K562 (cell line): ENCODE measurements at regions not wholly inside any gene's neighbourhood (a gene's known extent, or its start where the extent isn't known, plus 50 kb on each side); places are given as distances from the start of the nearest gene placed in this dataset.

Source experiments
- ATAC-seq: fragments of 200-7000 bp; cut with Tn5 transposase; 3 replicates; pipeline ENCODE4 v1.9.1; 2020; ENCODE audit warnings: moderate library complexity
- BruUV-seq: library from RNA; stranded (reverse); fragments of 400-500 nt; replicated peaks from 2 replicates; lab custom pipeline; 2021; lab: Mats Ljungman, UMichigan
- CTCF ChIA-PET: fragments of 300-600 bp; formaldehyde crosslinking; extraction: SDS; loops from one replicate; lab custom pipeline; 2021; ENCODE audit warnings: low intra/inter-chr PET ratio; lab: Yijun Ruan, JAX
- POLR2A ChIA-PET: fragments of 300-600, 350-650 bp; sonication (Branson Sonifier 250); formaldehyde crosslinking; extraction: SDS; loops from one replicate; lab custom pipeline; 2021; ENCODE audit warnings: antibody characterized with exemption, inconsistent platforms; lab: Yijun Ruan, JAX
- DNase-seq, 4 experiments: peaks; one replicate each; pipeline versions ENCODE4 v3.0.0 to v3.0.0-alpha.2; 2011 to 2018; ENCODE audit warnings: low spot score in 3 of 4, mixed read lengths in 3 of 4; ENCODE audit errors: extremely low read depth in 1 of 4
- FAIRE-seq: peaks from 2 replicates; lab custom pipeline; 2011; peaks lifted over from hg19 to GRCh38; lab: Jason Lieb, UNC
- H2AFZ ChIP-seq: 2 replicates; pipeline ENCODE4 v1.6.0; 2011; ENCODE audit warnings: low read depth, low read length, control low read depth, inconsistent platforms
- H3K27ac ChIP-seq: fragments of 200-600 bp; 3 replicates; pipeline ENCODE4 v1.8.0; 2011; ENCODE audit warnings: low read depth, mild to moderate bottlenecking, control low read depth, inconsistent platforms, low read length, moderate library complexity, mixed read lengths; ENCODE audit errors: extremely low read depth
- H3K27me3 ChIP-seq, 2 experiments: fragments of 300-600 bp in 1 of 2; 2 replicates in 1 of 2; 3 replicates in 1 of 2; pipeline versions ENCODE4 v1.6.0 to v1.8.0; 2011; ENCODE audit warnings: inconsistent platforms in 2 of 2, low read length in 2 of 2, mild to moderate bottlenecking in 1 of 2, mixed read lengths in 1 of 2, moderate library complexity in 1 of 2; ENCODE audit not compliant: control insufficient read depth in 2 of 2, insufficient read depth in 2 of 2
- H3K36me3 ChIP-seq: fragments of 300-600 bp; 3 replicates; pipeline ENCODE4 v1.8.0; 2011; ENCODE audit warnings: mild to moderate bottlenecking, low read length, inconsistent platforms; ENCODE audit not compliant: control insufficient read depth, insufficient read depth
- H3K4me1 ChIP-seq, 2 experiments: fragments of 200-600 bp in 1 of 2; replicated peaks in 1 of 2; 2 replicates in 1 of 2; 3 replicates in 1 of 2; pipeline versions ENCODE4 v1.5.1 to v1.8.0; 2011; ENCODE audit warnings: inconsistent platforms in 2 of 2, low read length in 2 of 2, mild to moderate bottlenecking in 1 of 2, mixed read lengths in 1 of 2, moderate library complexity in 1 of 2; ENCODE audit not compliant: control insufficient read depth in 2 of 2, insufficient read depth in 2 of 2
- H3K4me2 ChIP-seq: 2 replicates; pipeline ENCODE4 v1.6.1; 2011; ENCODE audit warnings: low read length, control low read depth, inconsistent platforms, mixed read lengths; ENCODE audit not compliant: insufficient read depth
- H3K4me3 ChIP-seq: fragments of 200-600 bp; sonication (generic), shearing (Covaris generic); 2 replicates; pipeline ENCODE4 v1.5.1; 2016; ENCODE audit warnings: control low read depth, inconsistent platforms
- H3K79me2 ChIP-seq: fragments of 200-600 bp; 3 replicates; pipeline ENCODE4 v1.8.0; 2011; ENCODE audit warnings: low read length, inconsistent platforms; ENCODE audit not compliant: control insufficient read depth, insufficient read depth
- H3K9ac ChIP-seq, 2 experiments: 2 replicates each; pipeline versions ENCODE4 v1.6.0 to v1.6.1; 2011; ENCODE audit warnings: low read depth in 2 of 2, low read length in 2 of 2, control low read depth in 1 of 2, inconsistent platforms in 1 of 2, mild to moderate bottlenecking in 1 of 2, mixed read lengths in 1 of 2; ENCODE audit not compliant: insufficient read depth in 1 of 2
- H3K9me1 ChIP-seq: one replicate; pipeline ENCODE4 v1.6.0; 2011; ENCODE audit warnings: inconsistent platforms, mild to moderate bottlenecking, low read length, moderate library complexity; ENCODE audit not compliant: control insufficient read depth, insufficient read depth
- H3K9me3 ChIP-seq: replicated peaks from 2 replicates; pipeline ENCODE4 v1.5.1; 2011; ENCODE audit warnings: low read depth, low read length, inconsistent platforms; ENCODE audit not compliant: control insufficient read depth, insufficient read depth
- H4K20me1 ChIP-seq: replicated peaks from 2 replicates; pipeline ENCODE4 v1.6.1; 2011; ENCODE audit warnings: low read length, inconsistent platforms, mixed read lengths; ENCODE audit not compliant: control insufficient read depth, insufficient read depth
- CBFA2T3 ChIP-seq: fragments of 450-650 bp; IDR thresholded peaks from 2 replicates; pipeline ENCODE4 v1.6.1; 2017
- DDX20 ChIP-seq: fragments of 450-650 bp; IDR thresholded peaks from 2 replicates; pipeline ENCODE4 v1.6.1; 2016; ENCODE audit warnings: missing genetic modification characterization, low read depth, mild to moderate bottlenecking, missing compliant biosample characterization, moderate library complexity
- ETV1 ChIP-seq: fragments of 450-650 bp; conservative IDR thresholded peaks from 2 replicates; pipeline ENCODE4 v1.6.1; 2016; ENCODE audit warnings: missing genetic modification characterization, control low read depth, low read depth, missing compliant biosample characterization
- FOXK2 ChIP-seq, 2 experiments: fragments of 450-650 bp; IDR thresholded peaks in 1 of 2; conservative IDR thresholded peaks in 1 of 2; 2 replicates each; pipeline ENCODE4 v1.6.1; 2016; ENCODE audit warnings: low read depth in 2 of 2, mild to moderate bottlenecking in 1 of 2
- GABPB1 ChIP-seq: sonication (generic); formaldehyde crosslinking; IDR thresholded peaks from 2 replicates; pipeline ENCODE4 v1.8.0; 2022; ENCODE audit warnings: mild to moderate bottlenecking, missing genetic modification reagents
- KAT7 ChIP-seq: sonication (generic); formaldehyde crosslinking; IDR thresholded peaks from 2 replicates; pipeline ENCODE4 v1.8.0; 2022; ENCODE audit warnings: missing genetic modification reagents, mild to moderate bottlenecking, borderline replicate concordance
- PHB2 ChIP-seq: fragments of 450-650 bp; IDR thresholded peaks from 2 replicates; pipeline ENCODE4 v1.6.1; 2017; ENCODE audit warnings: low read depth
- POLR2AphosphoS2 ChIP-seq: IDR thresholded peaks from 2 replicates; pipeline ENCODE4 v1.6.1; 2012; ENCODE audit warnings: low read length, improper control_type of control experiment
- SP1 ChIP-seq: sonication (generic); formaldehyde crosslinking; IDR thresholded peaks from 2 replicates; pipeline ENCODE4 v1.8.1; 2022; ENCODE audit warnings: mild to moderate bottlenecking, missing genetic modification reagents
- STAG1 ChIP-seq: sonication (generic); formaldehyde crosslinking; IDR thresholded peaks from 2 replicates; pipeline ENCODE4 v1.5.0; 2020; ENCODE audit warnings: missing genetic modification reagents, borderline replicate concordance
- TEAD1 ChIP-seq, 2 experiments: fragments of 450-650 bp in 1 of 2; sonication (generic) in 1 of 2; formaldehyde crosslinking; IDR thresholded peaks; 2 replicates each; pipeline versions ENCODE4 v1.4.0 to v1.8.0; 2020 to 2022; ENCODE audit warnings: mild to moderate bottlenecking in 2 of 2, missing genetic modification reagents in 1 of 2
- TFAP4 ChIP-seq: sonication (generic); formaldehyde crosslinking; IDR thresholded peaks from 2 replicates; pipeline ENCODE4 v1.8.0; 2022; ENCODE audit warnings: missing genetic modification reagents, mild to moderate bottlenecking, moderate library complexity, borderline replicate concordance
- ZFP91 ChIP-seq: sonication (generic); formaldehyde crosslinking; IDR thresholded peaks from 2 replicates; pipeline ENCODE4 v1.8.0; 2022; ENCODE audit warnings: mild to moderate bottlenecking, missing genetic modification reagents
- ZNF140 ChIP-seq: fragments of 250-450 bp; sonication (Bioruptor Pico); IDR thresholded peaks from 2 replicates; pipeline ENCODE4 v1.8.0; 2021; ENCODE audit warnings: moderate library complexity, mild to moderate bottlenecking, inconsistent platforms
- ZNF316 ChIP-seq: fragments of 450-650 bp; IDR thresholded peaks from 2 replicates; pipeline ENCODE4 v1.6.1; 2016
- ZNF347 ChIP-seq: fragments of 450-650 bp; formaldehyde crosslinking; IDR thresholded peaks from 2 replicates; pipeline ENCODE4 v1.4.0; 2020; ENCODE audit warnings: low read depth, mild to moderate bottlenecking, moderate library complexity
- ZNF445 ChIP-seq: fragments of 250-450 bp; sonication (Bioruptor Pico); IDR thresholded peaks from 2 replicates; pipeline ENCODE4 v1.4.0; 2020; ENCODE audit warnings: low read depth, mild to moderate bottlenecking, moderate library complexity
- ZNF695 ChIP-seq: fragments of 450-650 bp; formaldehyde crosslinking; IDR thresholded peaks from 2 replicates; pipeline ENCODE4 v1.4.0; 2020; ENCODE audit warnings: mild to moderate bottlenecking, moderate library complexity
- WGBS: fragments of 100-300 bp; shearing (Covaris generic); methylation state at CpG from one replicate; pipeline ENCODE4 v1.1.6; 2016; ENCODE audit warnings: low coverage, mixed read lengths; ENCODE audit not compliant: insufficient coverage; ENCODE audit errors: missing lambda C conversion rate; 5-methylcytosine and 5-hydroxymethylcytosine counted together
- in situ Hi-C: fragments of 300-500 bp; cut with MboI; formaldehyde crosslinking; loops from 4 replicates; pipeline ENCODE4 v1.15.0; 2018; ENCODE audit warnings: inconsistent platforms, mixed read lengths
- intact Hi-C: fragments of 100-400 bp; cut with micrococcal nuclease; formaldehyde crosslinking; loops from 2 replicates; pipeline ENCODE4 v1.14.2; 2022
- TF ChIP-seq, protein P1 (sequence below), 2 experiments: fragments of 200-800 bp in 1 of 2; sonication (Bioruptor generic) in 1 of 2; sonication (generic) in 1 of 2; formaldehyde crosslinking in 1 of 2; IDR thresholded peaks in 1 of 2; conservative IDR thresholded peaks in 1 of 2; 2 replicates each; pipeline versions ENCODE4 v1.5.0 to v1.6.1; 2016 to 2020; ENCODE audit warnings: missing compliant biosample characterization in 1 of 2, missing genetic modification characterization in 1 of 2, missing genetic modification reagents in 1 of 2

DNA sequence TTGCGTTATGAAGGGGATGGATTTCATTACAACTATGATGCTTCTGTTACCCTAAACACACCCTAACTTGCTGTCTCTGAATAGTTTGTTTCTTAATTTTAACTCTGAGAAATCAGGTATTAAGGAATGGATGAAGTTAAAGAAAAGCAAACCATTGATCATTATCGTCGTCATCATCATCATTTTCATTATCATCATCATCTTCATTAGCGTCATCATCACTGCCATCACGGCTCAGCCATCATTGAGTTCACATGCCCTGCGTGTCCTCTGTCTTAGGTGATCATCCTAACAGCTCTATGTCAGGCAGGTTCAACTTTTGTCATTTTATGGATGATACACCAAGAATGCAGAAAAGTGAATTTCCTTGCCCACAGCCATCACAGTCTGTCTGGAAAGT lies 477.5 kb upstream of the EEF2KMT start (continued):
- TF ChIP-seq ZNF445 (no peak), TEAD1 (CRISPR knock-in tag; IDR thresholded peaks at IDR 0.05) (no peak), ZNF347 (CRISPR knock-in tag) (no peak), STAG1 (no peak), DDX20 (tag) (no peak), ETV1 (tag) (no peak), ZNF695 (CRISPR knock-in tag) (no peak), FOXK2 (conservative IDR thresholded peaks at IDR 0.05 in 1 of 2, IDR thresholded peaks at IDR 0.05 in 1 of 2; ENCODE audit: low read depth in 2 of 2) (no peak), POLR2AphosphoS2 (no peak), GABPB1 (CRISPR knock-in tag) (no peak)
- TF ChIP-seq, protein P1, sequence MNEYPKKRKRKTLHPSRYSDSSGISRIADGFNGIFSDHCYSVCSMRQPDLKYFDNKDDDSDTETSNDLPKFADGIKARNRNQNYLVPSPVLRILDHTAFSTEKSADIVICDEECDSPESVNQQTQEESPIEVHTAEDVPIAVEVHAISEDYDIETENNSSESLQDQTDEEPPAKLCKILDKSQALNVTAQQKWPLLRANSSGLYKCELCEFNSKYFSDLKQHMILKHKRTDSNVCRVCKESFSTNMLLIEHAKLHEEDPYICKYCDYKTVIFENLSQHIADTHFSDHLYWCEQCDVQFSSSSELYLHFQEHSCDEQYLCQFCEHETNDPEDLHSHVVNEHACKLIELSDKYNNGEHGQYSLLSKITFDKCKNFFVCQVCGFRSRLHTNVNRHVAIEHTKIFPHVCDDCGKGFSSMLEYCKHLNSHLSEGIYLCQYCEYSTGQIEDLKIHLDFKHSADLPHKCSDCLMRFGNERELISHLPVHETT (CRISPR knock-in tag; conservative IDR thresholded peaks at IDR 0.05 in 1 of 2, IDR thresholded peaks at IDR 0.05 in 1 of 2), result no peak

- CTCF ChIA-PET, result no interaction called here
These were observed 474.5 kb upstream of the EEF2KMT start for GRCh38 chr16:5572056-5572455.

More at GRCh38 chr16:5572056-5572455, 474.5 kb upstream of the EEF2KMT start:
- no peak overlapping the region for H3K9ac ChIP-seq
- 21% methylated on average over 2 of the region's 2 CpGs for WGBS
- TF ChIP-seq ZNF316 (no peak), TFAP4 (CRISPR knock-in tag) (no peak), ZFP91 (CRISPR knock-in tag) (no peak), CBFA2T3 (no peak), PHB2 (no peak), KAT7 (CRISPR knock-in tag) (no peak), ZNF140 (no peak), SP1 (CRISPR knock-in tag) (no peak)
- TF ChIP-seq, all 486 proteins: peak for 0
- H3K9me1 ChIP-seq, result no peaks in the 10 kb centered on the region
- no peak overlapping the region for H3K4me3 ChIP-seq
- no peaks in the 10 kb centered on the region for H3K79me2 ChIP-seq
- H3K36me3 ChIP-seq, result no peaks in the 10 kb centered on the region
- H2AFZ ChIP-seq, result no peak overlapping the region
- no peak for ATAC-seq
- H4K20me1 ChIP-seq, result no peaks in the 10 kb centered on the region
- DNase-seq, result no peak
- intact Hi-C loops, result no loop called here
- no peaks in the 10 kb centered on the region; a peak in 1 of 5 replicates for H3K27me3 ChIP-seq
- no peaks in the 10 kb centered on the region for H3K9me3 ChIP-seq
- in situ Hi-C loops, result no loop called here
- POLR2A ChIA-PET, result no interaction called here
- no peaks in the 10 kb centered on the region for H3K4me1 ChIP-seq
- no TSS peak for BruUV-seq
- FAIRE-seq, result no peak
- no peak overlapping the region for H3K27ac ChIP-seq
- no peak overlapping the region for H3K4me2 ChIP-seq
